Heart right ventricle (tissue), 16 donors: ENCODE measurements at regions not wholly inside any gene's neighbourhood (a gene's known extent, or its start where the extent isn't known, plus 50 kb on each side); places are given as distances from the start of the nearest gene placed in this dataset.

Experiments
- ATAC-seq, 8 donors: fragments of 200-7000 bp; cut with Tn5 transposase; one replicate each; pipeline ENCODE4 v1.9.1; 2020; ENCODE audit warnings: mild to moderate bottlenecking in 8 of 8, moderate library complexity in 8 of 8, moderate number of reproducible peaks in 1 of 8
- DNase-seq, 2 donors: peaks; one replicate each; pipeline ENCODE4 v3.0.0-alpha.2; 2020
- H3K27ac ChIP-seq, 10 donors: fragments of 200-600 bp; sonication (generic) in 2 of 10; one replicate each; pipeline versions ENCODE4 v1.5.0 to v1.8.0; 2020 to 2022; ENCODE audit warnings: mild to moderate bottlenecking in 3 of 10
- H3K27me3 ChIP-seq, 7 donors: fragments of 200-600 bp; one replicate each; pipeline ENCODE4 v1.8.0; 2021 to 2022; ENCODE audit warnings: mild to moderate bottlenecking in 2 of 7
- H3K36me3 ChIP-seq, 9 donors: fragments of 200-600 bp; sonication (generic) in 1 of 9; one replicate each; pipeline versions ENCODE4 v1.5.0 to v1.8.0; 2020 to 2022; ENCODE audit warnings: mild to moderate bottlenecking in 2 of 9
- H3K4me1 ChIP-seq, 9 donors: fragments of 200-600 bp; sonication (generic) in 1 of 9; one replicate each; pipeline versions ENCODE4 v1.5.0 to v1.8.0; 2020 to 2022; ENCODE audit warnings: mild to moderate bottlenecking in 4 of 9
- H3K4me3 ChIP-seq, 10 donors: fragments of 200-600 bp; sonication (generic) in 2 of 10; one replicate each; pipeline versions ENCODE4 v1.5.0 to v1.8.0; 2020 to 2022; ENCODE audit warnings: mild to moderate bottlenecking in 7 of 10, moderate library complexity in 2 of 10
- H3K9me3 ChIP-seq, 11 donors: fragments of 200-600 bp in 10 of 11; sonication (generic) in 2 of 11; one replicate each; pipeline versions ENCODE4 v1.5.0 to v1.8.0; 2013 to 2022; ENCODE audit warnings: mild to moderate bottlenecking in 2 of 11, control low read depth in 1 of 11, moderate library complexity in 1 of 11
- CTCF ChIP-seq, 9 donors: fragments of 200-600 bp; sonication (generic) in 2 of 9; IDR thresholded peaks; one replicate each; pipeline versions ENCODE4 v1.5.0 to v1.8.0; 2021 to 2022; ENCODE audit warnings: antibody characterized with exemption in 9 of 9, mild to moderate bottlenecking in 5 of 9, moderate library complexity in 1 of 9
- WGBS, 2 donors: extraction: QIAGEN DNeasy Blood & Tissue Kit; methylation state at CpG; one replicate each; pipeline ENCODE4 v1.1.7; 2013; ENCODE audit warnings: inconsistent platforms in 1 of 2; 5-methylcytosine and 5-hydroxymethylcytosine counted together
- intact Hi-C, 10 donors: fragments of 100-400 bp; cut with DNase I; formaldehyde crosslinking; loops; one replicate each; pipeline versions ENCODE4 v1.11.1 to v1.14.2; 2022
- donor health status: Arrhythmogenic right ventricular cardiomyopathy.
- donor health status: ischemic (EF 13 %, LVEDD 7.1; RV severe dilation, severe dysfunction).
- donor health status: healthy with polysubstance abuse.
- donor health status: DM: no; HTN: yes; CAD: no.
- donor health status: DM: no; HTN: no; CAD: no.
- donor health status: ischemic (EF 25% LVEDD 6.9; RV normal size, moderate dysfunction).
- donor health status: ischemic (EF 25% LVEDD 5.7; RV mildly dilated, moderate dysfunction).
- donor health status: healthy.
- donor health status: DM: yes; HTN: yes; CAD: no.
- donor health status: Ischemic cardiomyopathy.
- donor health status: ischemic (EF 35%, LVEDD 5.7; RV mildly dilated, moderate dysfunction).
- donor health status: nonischemic (EF 11% LVEDD 7.7; RV severe dilation, severe dysfunction).
- donor health status: DM: yes; HTN: yes; CAD: no.
- donor health status: PGD.
- donor health status: ischemic (EF 29% LVEDD 5.4; RV normal size, mild dysfunction).
- donor health status: nonischemic (EF 23%, LVEDD 6.1; RV moderate dilation, normal function).

- Histone ChIP-seq H3K27me3 (no peaks in the 10 kb centered on the region), H3K4me1 (peaks cover 0 to 21% (median 8%) of the 10 kb centered on the region in 9 donors), H3K36me3 (no peaks in the 10 kb centered on the region), H3K9me3 (no peaks in the 10 kb centered on the region), H3K27ac (no peak overlapping the region), H3K4me3 (no peak overlapping the region)
- DNase-seq (no peak), ATAC-seq (no peak)
- TF ChIP-seq CTCF (IDR thresholded peaks at IDR 0.05): no peak
- 55 to 68% methylated on average over 2 of the region's 2 CpGs for WGBS, 2 donors
- intact Hi-C loops: no loop called here
These were observed 270.0 kb upstream of the FN1 start for GRCh38 chr2:215705771-215706361.

- no peaks in the 10 kb centered on the region for H3K36me3 ChIP-seq
- no peak overlapping the region for H3K4me3 ChIP-seq
- H3K9me3 ChIP-seq: no peaks in the 10 kb centered on the region
- no peak overlapping the region for H3K27ac ChIP-seq
- intact Hi-C loops: no loop called here
- DNase-seq: no peak
- no peak for TF ChIP-seq CTCF (IDR thresholded peaks at IDR 0.05)
- no peaks in the 10 kb centered on the region for H3K27me3 ChIP-seq
- peaks cover 0 to 23% (median 2%) of the 10 kb centered on the region in 9 donors for H3K4me1 ChIP-seq
- WGBS, 2 donors: 92 to 97% methylated on average over 2 of the region's 2 CpGs
- ATAC-seq: no peak
These were observed 269.4 kb upstream of the FN1 start for GRCh38 chr2:215705281-215705680.

- Histone ChIP-seq H3K27me3 (no peaks in the 10 kb centered on the region), H3K36me3 (no peaks in the 10 kb centered on the region), H3K9me3 (peaks cover 0 to 18% (median 0%) of the 10 kb centered on the region in 11 donors), H3K27ac (no peak overlapping the region), H3K4me1 (peaks cover 0 to 44% (median 0%) of the 10 kb centered on the region in 9 donors), H3K4me3 (no peak overlapping the region)
- 86% methylated on average over 7 of the region's 7 CpGs for WGBS, 2 donors
- DNase-seq: no peak
- TF ChIP-seq CTCF (IDR thresholded peaks at IDR 0.05): no peak
- no peak for ATAC-seq
- intact Hi-C loops: no loop called here
These were observed 266.4 kb upstream of the FN1 start for GRCh38 chr2:215702116-215702902.

- TF ChIP-seq CTCF (IDR thresholded peaks at IDR 0.05): no peak
- 89% methylated on average over 2 of the region's 2 CpGs for WGBS, 2 donors
- H3K36me3 ChIP-seq: no peaks in the 10 kb centered on the region
- ATAC-seq (no peak), DNase-seq (no peak)
- H3K4me1 ChIP-seq: peaks cover 0 to 42% (median 0%) of the 10 kb centered on the region in 9 donors
- no peaks in the 10 kb centered on the region for H3K27me3 ChIP-seq
- intact Hi-C loops: no loop called here
- no peak overlapping the region for H3K4me3 ChIP-seq
- H3K9me3 ChIP-seq: peaks cover 0 to 18% (median 0%) of the 10 kb centered on the region in 11 donors
- H3K27ac ChIP-seq: peak overlapping the region in 1 of 10 donors; percentile 72
These were observed 264.1 kb upstream of the FN1 start for GRCh38 chr2:215699700-215700538.
